ENCODE measurements at regions not wholly inside any gene's neighbourhood (a gene's known extent, or its start where the extent isn't known, plus 50 kb on each side); places are given as distances from the start of the nearest gene placed in this dataset.

DNA sequence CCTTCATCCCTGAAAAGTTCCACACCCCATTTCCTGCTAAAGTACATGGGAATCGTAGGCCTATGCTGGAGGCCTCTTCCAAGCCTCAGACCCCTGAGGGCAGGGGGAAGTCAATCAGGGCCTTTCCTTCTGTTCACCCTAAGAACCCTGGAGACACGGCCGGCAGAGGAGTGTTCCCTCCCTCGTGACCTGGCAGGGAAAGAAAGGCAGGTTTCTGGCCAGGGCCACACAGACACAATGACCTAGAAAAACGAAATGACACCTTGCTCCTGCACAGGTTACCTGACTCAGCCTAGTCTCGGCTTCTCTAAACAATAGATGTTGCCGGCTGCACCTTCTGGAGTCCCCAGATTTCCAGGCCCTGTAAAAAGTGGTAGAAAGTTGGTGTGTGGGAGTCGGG lies 60.6 kb upstream of the CADM1 start:
- TF ChIP-seq, protein P1, sequence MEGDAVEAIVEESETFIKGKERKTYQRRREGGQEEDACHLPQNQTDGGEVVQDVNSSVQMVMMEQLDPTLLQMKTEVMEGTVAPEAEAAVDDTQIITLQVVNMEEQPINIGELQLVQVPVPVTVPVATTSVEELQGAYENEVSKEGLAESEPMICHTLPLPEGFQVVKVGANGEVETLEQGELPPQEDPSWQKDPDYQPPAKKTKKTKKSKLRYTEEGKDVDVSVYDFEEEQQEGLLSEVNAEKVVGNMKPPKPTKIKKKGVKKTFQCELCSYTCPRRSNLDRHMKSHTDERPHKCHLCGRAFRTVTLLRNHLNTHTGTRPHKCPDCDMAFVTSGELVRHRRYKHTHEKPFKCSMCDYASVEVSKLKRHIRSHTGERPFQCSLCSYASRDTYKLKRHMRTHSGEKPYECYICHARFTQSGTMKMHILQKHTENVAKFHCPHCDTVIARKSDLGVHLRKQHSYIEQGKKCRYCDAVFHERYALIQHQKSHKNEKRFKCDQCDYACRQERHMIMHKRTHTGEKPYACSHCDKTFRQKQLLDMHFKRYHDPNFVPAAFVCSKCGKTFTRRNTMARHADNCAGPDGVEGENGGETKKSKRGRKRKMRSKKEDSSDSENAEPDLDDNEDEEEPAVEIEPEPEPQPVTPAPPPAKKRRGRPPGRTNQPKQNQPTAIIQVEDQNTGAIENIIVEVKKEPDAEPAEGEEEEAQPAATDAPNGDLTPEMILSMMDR (conservative IDR thresholded peaks at IDR 0.05; ENCODE audit: low read depth): no peak
- POLR2A ChIA-PET (ENCODE audit: low non-redundant PET): no interaction called here
- CTCF ChIA-PET: no interaction called here
- no peak overlapping the region for H3K27ac ChIP-seq
- no peak for DNase-seq (ENCODE audit: low spot score)

DNA sequence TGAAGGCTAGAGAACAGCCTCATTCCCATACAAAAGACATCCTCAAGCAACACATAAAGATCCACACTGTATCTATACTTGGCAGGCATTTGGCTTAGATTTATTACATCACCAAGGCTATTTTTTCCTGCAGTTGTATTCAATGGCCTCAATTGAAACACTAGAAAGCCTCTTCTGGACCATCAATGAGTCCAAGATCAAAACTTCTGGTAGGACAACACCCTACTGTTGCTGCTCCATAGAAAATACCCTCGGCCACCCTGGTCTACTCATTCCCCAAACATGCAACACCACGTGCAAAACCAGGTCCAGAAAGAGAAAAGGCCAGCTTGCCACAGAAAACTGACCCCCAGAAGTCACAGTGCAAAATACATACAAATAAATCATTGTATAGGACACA lies 56.9 kb upstream of the CADM1 start:
- H3K27ac ChIP-seq: no peak overlapping the region
- DNase-seq (ENCODE audit: low spot score): no peak
- ChIA-PET CTCF (no interaction called here), POLR2A (ENCODE audit: low non-redundant PET) (no interaction called here)
- TF ChIP-seq, protein P1 (conservative IDR thresholded peaks at IDR 0.05; ENCODE audit: low read depth): no peak

DNA sequence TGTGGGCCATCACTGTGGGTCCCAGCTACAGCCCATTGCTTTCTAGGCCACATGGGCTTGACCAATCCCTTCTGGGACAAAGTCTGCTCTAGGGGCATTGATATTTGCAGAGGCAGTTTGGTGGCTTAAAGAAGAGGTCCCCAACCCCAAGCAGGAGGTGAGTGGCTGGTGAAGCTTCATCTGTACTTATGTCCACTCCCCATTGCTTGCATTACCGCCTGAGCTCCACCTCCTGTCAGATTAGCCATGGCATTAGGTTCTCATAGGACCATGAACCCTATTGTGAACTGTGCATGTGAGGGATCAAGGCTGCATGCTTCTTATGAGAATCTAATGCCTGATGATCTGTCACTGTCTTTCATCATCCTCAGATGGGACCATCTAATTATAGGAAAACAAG lies 54.4 kb upstream of the CADM1 start:
- no peak overlapping the region for H3K27ac ChIP-seq
- CTCF ChIA-PET: no interaction called here
- POLR2A ChIA-PET (ENCODE audit: low non-redundant PET): no interaction called here
- TF ChIP-seq, protein P1 (conservative IDR thresholded peaks at IDR 0.05; ENCODE audit: low read depth): no peak
- no peak for DNase-seq (ENCODE audit: low spot score)

DNA sequence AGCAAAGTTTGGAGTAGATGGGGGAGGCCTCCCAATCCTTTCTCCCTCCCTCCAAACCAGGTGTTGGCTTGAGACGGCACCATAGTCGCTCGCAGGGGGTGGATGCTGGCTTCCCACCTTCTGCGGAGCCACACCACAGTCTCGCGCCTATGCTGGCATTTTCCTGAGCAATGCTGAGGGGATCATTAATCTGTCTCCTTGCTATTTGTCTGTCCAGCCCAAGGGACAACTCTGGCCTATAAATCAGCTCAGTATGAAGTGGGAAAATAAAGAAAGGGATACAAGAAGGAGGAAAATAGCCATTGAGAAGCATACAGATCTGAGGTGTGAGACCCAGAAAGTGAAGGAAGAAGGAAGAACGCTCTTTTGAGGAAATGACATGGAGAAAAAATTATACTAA lies 53.5 kb upstream of the CADM1 start:
- TF ChIP-seq, protein P1 (conservative IDR thresholded peaks at IDR 0.05; ENCODE audit: low read depth): no peak
- CTCF ChIA-PET: no interaction called here
- no peak for DNase-seq (ENCODE audit: low spot score)
- POLR2A ChIA-PET (ENCODE audit: low non-redundant PET): no interaction called here
- H3K27ac ChIP-seq: no peak overlapping the region

DNA sequence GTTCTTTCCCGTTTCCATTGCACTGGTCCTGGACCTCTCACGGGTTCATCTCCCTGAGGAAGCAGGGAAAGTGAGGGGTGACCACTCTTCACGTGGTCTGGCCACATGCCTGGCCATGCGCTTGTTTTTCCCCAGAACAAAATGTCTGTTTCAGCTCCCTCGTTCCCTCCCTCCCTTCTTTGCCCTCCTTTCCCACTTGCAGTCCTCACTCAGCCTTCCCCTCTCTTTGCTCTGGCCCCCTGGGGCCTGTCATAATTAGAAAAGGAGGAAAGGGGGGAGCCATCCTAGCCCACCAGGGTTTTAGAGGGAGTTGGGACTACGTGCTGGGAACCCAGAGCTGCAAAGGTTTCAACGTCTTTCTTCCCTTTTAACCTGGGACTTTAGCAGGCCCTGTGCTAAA lies 52.8 kb upstream of the CADM1 start:
- CTCF ChIA-PET: no interaction called here
- TF ChIP-seq, protein P1 (conservative IDR thresholded peaks at IDR 0.05; ENCODE audit: low read depth): no peak
- POLR2A ChIA-PET (ENCODE audit: low non-redundant PET): no interaction called here
- DNase-seq (ENCODE audit: low spot score): no peak
- no peak overlapping the region for H3K27ac ChIP-seq

DNA sequence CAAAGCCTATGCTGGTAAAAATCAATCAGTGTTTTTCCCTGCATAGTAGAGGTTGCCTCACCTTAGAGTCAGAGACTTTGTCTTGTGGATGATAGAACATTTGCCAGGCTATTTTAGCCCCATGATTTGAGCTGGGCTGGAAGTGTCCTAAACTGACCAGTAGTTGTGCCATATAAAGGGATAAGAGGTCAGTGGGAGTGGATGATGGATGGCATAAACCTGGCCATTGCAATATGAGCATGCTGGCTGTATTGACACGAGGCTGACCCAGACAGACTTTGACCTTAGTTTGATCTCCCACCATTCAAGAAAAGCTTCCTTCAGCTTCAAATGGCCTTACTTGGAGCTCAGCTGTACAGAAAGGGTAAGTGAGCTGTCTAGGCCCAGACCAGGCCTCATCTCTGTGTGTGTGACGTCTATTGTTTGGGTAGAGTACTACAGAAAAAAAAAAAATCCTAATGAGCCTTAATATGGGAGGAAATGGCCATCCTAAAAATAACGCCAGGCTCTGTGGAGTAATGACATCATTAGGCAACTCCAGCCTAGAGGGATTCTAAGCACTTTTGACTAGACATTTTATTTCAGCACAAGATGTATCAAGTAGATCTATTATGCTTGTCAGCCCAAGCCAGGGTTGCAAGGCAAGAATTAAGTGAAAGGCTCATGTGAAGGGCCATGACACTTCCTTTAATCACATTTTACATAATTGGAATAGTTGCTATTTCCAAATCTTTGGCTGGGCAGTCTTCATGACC lies 51.3 kb upstream of the CADM1 start:
- no peak overlapping the region for H3K27ac ChIP-seq
- ChIA-PET CTCF (no interaction called here), POLR2A (ENCODE audit: low non-redundant PET) (no interaction called here)
- DNase-seq (ENCODE audit: low spot score): no peak
- TF ChIP-seq, protein P1 (conservative IDR thresholded peaks at IDR 0.05; ENCODE audit: low read depth): no peak
